Thoracic aorta (tissue), 2 donors: ENCODE measurements at regions not wholly inside any gene's neighbourhood (a gene's known extent, or its start where the extent isn't known, plus 50 kb on each side); places are given as distances from the start of the nearest gene placed in this dataset.

Experiments
- ATAC-seq: fragments of 150-250 bp; one replicate; pipeline ENCODE4 v1.8.0; 2017; ENCODE audit warnings: low read depth; ENCODE audit not compliant: insufficient number of reproducible peaks, low FRiP score
- DNase-seq: peaks from one replicate; pipeline ENCODE4 v3.0.0-alpha.2; 2020; ENCODE audit warnings: low spot score
- H3K27ac ChIP-seq, 2 donors: fragments of 200-600 bp; sonication (generic); 1 replicate in 1 of 2; 2 replicates in 1 of 2; pipeline ENCODE4 v1.5.1; 2016; ENCODE audit warnings: mild to moderate bottlenecking in 2 of 2, moderate library complexity in 2 of 2
- H3K27me3 ChIP-seq: fragments of 200-600 bp; sonication (generic); replicated peaks from 2 replicates; pipeline ENCODE4 v1.6.0; 2016; ENCODE audit warnings: mild to moderate bottlenecking; ENCODE audit not compliant: insufficient read depth
- H3K36me3 ChIP-seq: fragments of 200-600 bp; sonication (generic); one replicate; pipeline ENCODE4 v1.5.1; 2016
- H3K4me1 ChIP-seq, 2 donors: fragments of 200-600 bp; sonication (generic); 1 replicate in 1 of 2; 2 replicates in 1 of 2; pipeline versions ENCODE4 v1.5.1 to v1.6.0; 2016; ENCODE audit warnings: low read depth in 2 of 2, mild to moderate bottlenecking in 1 of 2; ENCODE audit not compliant: control insufficient read depth in 1 of 2
- H3K4me3 ChIP-seq: fragments of 200-600 bp; sonication (generic); 2 replicates; pipeline ENCODE4 v1.5.1; 2016; ENCODE audit warnings: mild to moderate bottlenecking
- H3K9me3 ChIP-seq: fragments of 200-600 bp; sonication (generic); 2 replicates; pipeline ENCODE4 v1.5.1; 2016
- CTCF ChIP-seq: fragments of 200-600 bp; sonication (generic); IDR thresholded peaks from one replicate; pipeline ENCODE4 v1.5.1; 2019; ENCODE audit warnings: antibody characterized with exemption

- Histone ChIP-seq H3K27ac (no peak overlapping the region), H3K36me3 (no peaks in the 10 kb centered on the region), H3K9me3 (no peaks in the 10 kb centered on the region), H3K4me1 (no peaks in the 10 kb centered on the region), H3K27me3 (no peaks in the 10 kb centered on the region), H3K4me3 (no peak overlapping the region)
- DNase-seq (no peak), ATAC-seq (no peak)
- TF ChIP-seq CTCF, result no peak
Measured at GRCh38 chr14:59085207-59085739, 103.2 kb upstream of the DAAM1 start.

- no peak overlapping the region for H3K4me3 ChIP-seq
- H3K9me3 ChIP-seq, result no peaks in the 10 kb centered on the region
- no peak overlapping the region for H3K27ac ChIP-seq
- DNase-seq, result no peak
- no peak for TF ChIP-seq CTCF
- no peaks in the 10 kb centered on the region for H3K27me3 ChIP-seq
- no peaks in the 10 kb centered on the region for H3K36me3 ChIP-seq
- ATAC-seq, result no peak
- H3K4me1 ChIP-seq, result no peaks in the 10 kb centered on the region
Measured at GRCh38 chr14:59086241-59086882, 102.1 kb upstream of the DAAM1 start.

GRCh38 chr14:59087240-59087639 is 101.2 kb upstream of the DAAM1 start:
- ATAC-seq, result no peak
- no peak for TF ChIP-seq CTCF
- Histone ChIP-seq H3K27ac (no peak overlapping the region), H3K4me1 (no peaks in the 10 kb centered on the region), H3K9me3 (no peaks in the 10 kb centered on the region), H3K36me3 (no peaks in the 10 kb centered on the region), H3K4me3 (no peak overlapping the region), H3K27me3 (no peaks in the 10 kb centered on the region)
- no peak for DNase-seq

- no peak for ATAC-seq
- no peak for TF ChIP-seq CTCF
- no peaks in the 10 kb centered on the region for H3K4me1 ChIP-seq
- no peaks in the 10 kb centered on the region for H3K9me3 ChIP-seq
- no peaks in the 10 kb centered on the region for H3K36me3 ChIP-seq
- no peak overlapping the region for H3K4me3 ChIP-seq
- H3K27ac ChIP-seq, result no peak overlapping the region
- no peaks in the 10 kb centered on the region for H3K27me3 ChIP-seq
- DNase-seq, result no peak
Measured at GRCh38 chr14:59087711-59088110, 100.8 kb upstream of the DAAM1 start.

GRCh38 chr14:59090572-59090971 is 97.9 kb upstream of the DAAM1 start:
- DNase-seq (no peak), ATAC-seq (no peak)
- Histone ChIP-seq H3K9me3 (no peaks in the 10 kb centered on the region), H3K4me3 (no peak overlapping the region), H3K36me3 (no peaks in the 10 kb centered on the region), H3K27ac (no peak overlapping the region), H3K4me1 (no peaks in the 10 kb centered on the region), H3K27me3 (no peaks in the 10 kb centered on the region)
- no peak for TF ChIP-seq CTCF
